ENCODE measurements at regions not wholly inside any gene's neighbourhood (a gene's known extent, or its start where the extent isn't known, plus 50 kb on each side); places are given as distances from the start of the nearest gene placed in this dataset.

GRCh38 chr3:107064405-107065060 is 312.7 kb upstream of the CCDC54 start:
- peaks cover 18% of the 10 kb centered on the region for H3K36me3 Mint-ChIP-seq (ENCODE audit: low read depth)
- no peaks in the 10 kb centered on the region for H4K20me1 ChIP-seq (replicated peaks; ENCODE audit: insufficient read depth)
- DNase-seq (ENCODE audit: low spot score) (peak; percentile 92), ATAC-seq (peak; percentile 94)
- no peaks in the 10 kb centered on the region for H3F3A ChIP-seq (replicated peaks; ENCODE audit: low read depth)
- no peaks in the 10 kb centered on the region for H3K27me3 ChIP-seq (ENCODE audit: insufficient read depth)
- no peak overlapping the region for H3K4me3 ChIP-seq
- peaks cover 29% of the 10 kb centered on the region for H3K4me1 Mint-ChIP-seq
- peaks cover 2% of the 10 kb centered on the region for H3K27me3 Mint-ChIP-seq (ENCODE audit: insufficient read depth, low read depth, poor library complexity)
- peaks cover 15% of the 10 kb centered on the region; the same call in 1 of the 2 replicates for H3K9me2 ChIP-seq (ENCODE audit: insufficient read depth)
- TF ChIP-seq NANOG (IDR thresholded peaks at IDR 0.05; ENCODE audit: borderline replicate concordance) (no peak), JUNB (IDR thresholded peaks at IDR 0.05; ENCODE audit: unreplicated experiment) (no peak), STAT1 (IDR thresholded peaks at IDR 0.05; ENCODE audit: unreplicated experiment) (no peak), EZH2phosphoT487 (IDR thresholded peaks at IDR 0.05; ENCODE audit: unreplicated experiment) (no peak), ETS1 (IDR thresholded peaks at IDR 0.05) (no peak)
- TF ChIP-seq, protein P1, sequence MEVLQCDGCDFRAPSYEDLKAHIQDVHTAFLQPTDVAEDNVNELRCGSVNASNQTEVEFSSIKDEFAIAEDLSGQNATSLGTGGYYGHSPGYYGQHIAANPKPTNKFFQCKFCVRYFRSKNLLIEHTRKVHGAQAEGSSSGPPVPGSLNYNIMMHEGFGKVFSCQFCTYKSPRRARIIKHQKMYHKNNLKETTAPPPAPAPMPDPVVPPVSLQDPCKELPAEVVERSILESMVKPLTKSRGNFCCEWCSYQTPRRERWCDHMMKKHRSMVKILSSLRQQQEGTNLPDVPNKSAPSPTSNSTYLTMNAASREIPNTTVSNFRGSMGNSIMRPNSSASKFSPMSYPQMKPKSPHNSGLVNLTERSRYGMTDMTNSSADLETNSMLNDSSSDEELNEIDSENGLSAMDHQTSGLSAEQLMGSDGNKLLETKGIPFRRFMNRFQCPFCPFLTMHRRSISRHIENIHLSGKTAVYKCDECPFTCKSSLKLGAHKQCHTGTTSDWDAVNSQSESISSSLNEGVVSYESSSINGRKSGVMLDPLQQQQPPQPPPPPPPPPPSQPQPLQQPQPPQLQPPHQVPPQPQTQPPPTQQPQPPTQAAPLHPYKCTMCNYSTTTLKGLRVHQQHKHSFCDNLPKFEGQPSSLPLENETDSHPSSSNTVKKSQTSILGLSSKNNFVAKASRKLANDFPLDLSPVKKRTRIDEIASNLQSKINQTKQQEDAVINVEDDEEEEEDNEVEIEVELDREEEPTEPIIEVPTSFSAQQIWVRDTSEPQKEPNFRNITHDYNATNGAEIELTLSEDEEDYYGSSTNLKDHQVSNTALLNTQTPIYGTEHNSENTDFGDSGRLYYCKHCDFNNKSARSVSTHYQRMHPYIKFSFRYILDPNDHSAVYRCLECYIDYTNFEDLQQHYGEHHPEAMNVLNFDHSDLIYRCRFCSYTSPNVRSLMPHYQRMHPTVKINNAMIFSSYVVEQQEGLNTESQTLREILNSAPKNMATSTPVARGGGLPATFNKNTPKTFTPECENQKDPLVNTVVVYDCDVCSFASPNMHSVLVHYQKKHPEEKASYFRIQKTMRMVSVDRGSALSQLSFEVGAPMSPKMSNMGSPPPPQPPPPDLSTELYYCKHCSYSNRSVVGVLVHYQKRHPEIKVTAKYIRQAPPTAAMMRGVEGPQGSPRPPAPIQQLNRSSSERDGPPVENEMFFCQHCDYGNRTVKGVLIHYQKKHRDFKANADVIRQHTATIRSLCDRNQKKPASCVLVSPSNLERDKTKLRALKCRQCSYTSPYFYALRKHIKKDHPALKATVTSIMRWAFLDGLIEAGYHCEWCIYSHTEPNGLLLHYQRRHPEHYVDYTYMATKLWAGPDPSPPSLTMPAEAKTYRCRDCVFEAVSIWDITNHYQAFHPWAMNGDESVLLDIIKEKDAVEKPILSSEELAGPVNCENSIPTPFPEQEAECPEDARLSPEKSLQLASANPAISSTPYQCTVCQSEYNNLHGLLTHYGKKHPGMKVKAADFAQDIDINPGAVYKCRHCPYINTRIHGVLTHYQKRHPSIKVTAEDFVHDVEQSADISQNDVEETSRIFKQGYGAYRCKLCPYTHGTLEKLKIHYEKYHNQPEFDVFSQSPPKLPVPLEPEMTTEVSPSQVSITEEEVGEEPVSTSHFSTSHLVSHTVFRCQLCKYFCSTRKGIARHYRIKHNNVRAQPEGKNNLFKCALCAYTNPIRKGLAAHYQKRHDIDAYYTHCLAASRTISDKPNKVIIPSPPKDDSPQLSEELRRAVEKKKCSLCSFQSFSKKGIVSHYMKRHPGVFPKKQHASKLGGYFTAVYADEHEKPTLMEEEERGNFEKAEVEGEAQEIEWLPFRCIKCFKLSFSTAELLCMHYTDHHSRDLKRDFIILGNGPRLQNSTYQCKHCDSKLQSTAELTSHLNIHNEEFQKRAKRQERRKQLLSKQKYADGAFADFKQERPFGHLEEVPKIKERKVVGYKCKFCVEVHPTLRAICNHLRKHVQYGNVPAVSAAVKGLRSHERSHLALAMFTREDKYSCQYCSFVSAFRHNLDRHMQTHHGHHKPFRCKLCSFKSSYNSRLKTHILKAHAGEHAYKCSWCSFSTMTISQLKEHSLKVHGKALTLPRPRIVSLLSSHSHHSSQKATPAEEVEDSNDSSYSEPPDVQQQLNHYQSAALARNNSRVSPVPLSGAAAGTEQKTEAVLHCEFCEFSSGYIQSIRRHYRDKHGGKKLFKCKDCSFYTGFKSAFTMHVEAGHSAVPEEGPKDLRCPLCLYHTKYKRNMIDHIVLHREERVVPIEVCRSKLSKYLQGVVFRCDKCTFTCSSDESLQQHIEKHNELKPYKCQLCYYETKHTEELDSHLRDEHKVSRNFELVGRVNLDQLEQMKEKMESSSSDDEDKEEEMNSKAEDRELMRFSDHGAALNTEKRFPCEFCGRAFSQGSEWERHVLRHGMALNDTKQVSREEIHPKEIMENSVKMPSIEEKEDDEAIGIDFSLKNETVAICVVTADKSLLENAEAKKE (CRISPR knock-in tag; IDR thresholded peaks at IDR 0.05): no peak
- TF ChIP-seq, protein P2, sequence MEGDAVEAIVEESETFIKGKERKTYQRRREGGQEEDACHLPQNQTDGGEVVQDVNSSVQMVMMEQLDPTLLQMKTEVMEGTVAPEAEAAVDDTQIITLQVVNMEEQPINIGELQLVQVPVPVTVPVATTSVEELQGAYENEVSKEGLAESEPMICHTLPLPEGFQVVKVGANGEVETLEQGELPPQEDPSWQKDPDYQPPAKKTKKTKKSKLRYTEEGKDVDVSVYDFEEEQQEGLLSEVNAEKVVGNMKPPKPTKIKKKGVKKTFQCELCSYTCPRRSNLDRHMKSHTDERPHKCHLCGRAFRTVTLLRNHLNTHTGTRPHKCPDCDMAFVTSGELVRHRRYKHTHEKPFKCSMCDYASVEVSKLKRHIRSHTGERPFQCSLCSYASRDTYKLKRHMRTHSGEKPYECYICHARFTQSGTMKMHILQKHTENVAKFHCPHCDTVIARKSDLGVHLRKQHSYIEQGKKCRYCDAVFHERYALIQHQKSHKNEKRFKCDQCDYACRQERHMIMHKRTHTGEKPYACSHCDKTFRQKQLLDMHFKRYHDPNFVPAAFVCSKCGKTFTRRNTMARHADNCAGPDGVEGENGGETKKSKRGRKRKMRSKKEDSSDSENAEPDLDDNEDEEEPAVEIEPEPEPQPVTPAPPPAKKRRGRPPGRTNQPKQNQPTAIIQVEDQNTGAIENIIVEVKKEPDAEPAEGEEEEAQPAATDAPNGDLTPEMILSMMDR (conservative IDR thresholded peaks at IDR 0.05; ENCODE audit: low read depth in 2 of 2): peak; percentile 93 to 98
- peak overlapping the region; percentile 92 for H3K27ac Mint-ChIP-seq
- no peaks in the 10 kb centered on the region for H3K79me2 ChIP-seq (replicated peaks; ENCODE audit: insufficient read depth)
- peak overlapping the region; percentile 35; the same call in 1 of the 2 replicates for H3K27ac ChIP-seq (ENCODE audit: low read depth)
- H2AFZ ChIP-seq: peak overlapping the region; percentile 10; the same call in 1 of the 2 replicates
- H3K4me3 Mint-ChIP-seq: no peak overlapping the region
- H3K4me2 ChIP-seq: no peak overlapping the region
- peaks cover 12% of the 10 kb centered on the region for H3K4me1 ChIP-seq (ENCODE audit: insufficient read depth)
- no peaks in the 10 kb centered on the region for H3K36me3 ChIP-seq (ENCODE audit: insufficient read depth)
- H3K9me3 Mint-ChIP-seq: peaks cover 3% of the 10 kb centered on the region; the same call in 2 of the 3 replicates

Data from GM23338 (cell line).